Mesendoderm (in vitro differentiated cells): ENCODE measurements at regions not wholly inside any gene's neighbourhood (a gene's known extent, or its start where the extent isn't known, plus 50 kb on each side); places are given as distances from the start of the nearest gene placed in this dataset.

Experiments used
- DNase-seq: peaks from one replicate; pipeline ENCODE4 v3.0.0; 2013
- H2AK5ac ChIP-seq: 2 replicates; pipeline ENCODE4 v1.6.1; 2013; ENCODE audit warnings: low read length, inconsistent platforms
- H2BK120ac ChIP-seq: 2 replicates; pipeline ENCODE4 v1.6.1; 2013; ENCODE audit warnings: low read depth, mild to moderate bottlenecking, low read length, moderate library complexity, mixed read lengths
- H2BK15ac ChIP-seq: replicated peaks from 2 replicates; pipeline ENCODE4 v1.6.1; 2013; ENCODE audit warnings: low read depth, mild to moderate bottlenecking, moderate library complexity
- H2BK5ac ChIP-seq: 2 replicates; pipeline ENCODE4 v1.6.1; 2013; ENCODE audit warnings: low read length, inconsistent platforms
- H3K18ac ChIP-seq: 2 replicates; pipeline ENCODE4 v1.6.1; 2013; ENCODE audit warnings: mild to moderate bottlenecking, low read length, mixed read lengths
- H3K23ac ChIP-seq: one replicate; pipeline ENCODE4 v1.6.1; 2013; ENCODE audit warnings: low read length
- H3K27ac ChIP-seq: 2 replicates; pipeline ENCODE4 v1.5.1; 2013; ENCODE audit warnings: low read depth, mild to moderate bottlenecking, inconsistent platforms, low read length, moderate library complexity
- H3K27me3 ChIP-seq: 2 replicates; pipeline ENCODE4 v1.6.1; 2013; ENCODE audit warnings: low read length, control low read depth, mild to moderate bottlenecking, inconsistent platforms; ENCODE audit not compliant: insufficient read depth, poor library complexity
- H3K36me3 ChIP-seq: 2 replicates; pipeline ENCODE4 v1.6.1; 2013; ENCODE audit warnings: low read length, inconsistent platforms; ENCODE audit not compliant: control insufficient read depth, insufficient read depth
- H3K4ac ChIP-seq: one replicate; pipeline ENCODE4 v1.6.1; 2013; ENCODE audit warnings: low read depth, mild to moderate bottlenecking, low read length, moderate library complexity
- H3K4me1 ChIP-seq: 2 replicates; pipeline ENCODE4 v1.6.1; 2013; ENCODE audit warnings: low read depth, low read length, inconsistent platforms; ENCODE audit not compliant: control insufficient read depth
- H3K4me2 ChIP-seq: 2 replicates; pipeline ENCODE4 v1.6.1; 2013; ENCODE audit warnings: low read length
- H3K4me3 ChIP-seq: 2 replicates; pipeline ENCODE4 v1.5.1; 2013; ENCODE audit warnings: mild to moderate bottlenecking, low read length
- H3K56ac ChIP-seq: one replicate; pipeline ENCODE4 v1.6.1; 2013; ENCODE audit warnings: low read length
- H3K79me1 ChIP-seq: 2 replicates; pipeline ENCODE4 v1.6.1; 2013; ENCODE audit warnings: low read length, inconsistent platforms
- H3K79me2 ChIP-seq: 2 replicates; pipeline ENCODE4 v1.6.1; 2013; ENCODE audit warnings: mild to moderate bottlenecking, low read length; ENCODE audit not compliant: control insufficient read depth, insufficient read depth
- H3K9ac ChIP-seq: 2 replicates; pipeline ENCODE4 v1.6.1; 2013; ENCODE audit warnings: low read length, inconsistent platforms
- H4K5ac ChIP-seq: one replicate; pipeline ENCODE4 v1.6.1; 2013; ENCODE audit warnings: low read length
- H4K8ac ChIP-seq: one replicate; pipeline ENCODE4 v1.6.1; 2013; ENCODE audit warnings: low read depth, mild to moderate bottlenecking, control low read depth, low read length, moderate library complexity
- WGBS: extraction: QIAGEN DNeasy Blood & Tissue Kit; methylation state at CpG from one replicate; pipeline ENCODE4 v1.1.7; 2013; ENCODE audit warnings: low lambda C conversion rate, missing lambda C conversion rate; ENCODE audit not compliant: insufficient coverage; ENCODE audit errors: extremely low coverage; 5-methylcytosine and 5-hydroxymethylcytosine counted together

DNA sequence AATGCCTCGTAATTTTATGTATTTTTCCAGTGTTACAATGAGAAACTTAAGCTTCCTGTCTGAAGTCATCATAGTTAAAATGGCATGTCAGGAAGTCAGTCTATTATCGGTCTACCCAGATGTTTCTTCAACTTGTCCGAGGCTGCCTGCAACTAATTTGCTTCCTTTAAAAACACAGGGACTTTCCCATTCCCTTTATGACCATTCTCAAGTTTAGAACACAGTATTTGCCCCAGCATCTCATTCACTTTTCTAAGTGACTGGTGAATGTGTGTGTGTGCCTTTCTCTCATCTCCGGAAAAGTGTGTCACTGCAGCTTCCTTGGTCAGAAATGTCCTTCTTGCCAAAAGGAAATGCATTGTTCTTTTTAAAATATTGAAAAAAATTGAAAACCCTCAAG is 466.6 kb downstream of the RAP2B start:
- Histone ChIP-seq H3K79me1 (no peaks in the 10 kb centered on the region), H2AK5ac (no peak overlapping the region), H3K18ac (no peak overlapping the region), H3K27ac (no peak overlapping the region), H4K5ac (no peak overlapping the region), H3K56ac (no peak overlapping the region), H3K79me2 (no peaks in the 10 kb centered on the region), H3K4me2 (no peak overlapping the region), H3K23ac (no peak overlapping the region), H4K8ac (no peak overlapping the region), H2BK15ac (no peak overlapping the region), H3K36me3 (no peaks in the 10 kb centered on the region), H3K27me3 (no peaks in the 10 kb centered on the region), H3K4me3 (no peak overlapping the region), H2BK120ac (no peak overlapping the region), H2BK5ac (no peak overlapping the region), H3K4me1 (no peaks in the 10 kb centered on the region), H3K4ac (no peak overlapping the region), H3K9ac (no peak overlapping the region)
- DNase-seq, result no peak
- no CpG with 5 or more reads among the region's 4 CpGs for WGBS

DNA sequence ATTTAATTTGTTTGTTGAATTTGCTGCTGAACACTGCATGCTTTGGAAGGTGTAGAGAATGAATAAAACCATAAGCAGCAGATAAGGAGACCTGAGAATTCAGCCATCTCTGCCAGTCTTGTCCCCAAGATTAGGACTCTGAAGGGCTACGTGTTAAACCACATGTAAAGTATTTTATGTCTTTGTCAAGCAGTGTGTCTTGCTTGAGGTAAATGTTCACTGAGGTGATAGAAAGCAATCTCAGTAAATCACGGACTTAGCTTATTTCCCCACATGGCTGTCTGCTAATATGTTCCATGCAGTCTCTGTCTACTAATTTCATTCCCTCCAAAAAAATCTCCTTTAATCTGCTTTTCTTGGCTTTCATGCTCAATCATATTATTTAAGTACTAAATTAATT is 467.1 kb downstream of the RAP2B start:
- no peak overlapping the region for H4K8ac ChIP-seq
- no peak overlapping the region for H4K5ac ChIP-seq

DNA sequence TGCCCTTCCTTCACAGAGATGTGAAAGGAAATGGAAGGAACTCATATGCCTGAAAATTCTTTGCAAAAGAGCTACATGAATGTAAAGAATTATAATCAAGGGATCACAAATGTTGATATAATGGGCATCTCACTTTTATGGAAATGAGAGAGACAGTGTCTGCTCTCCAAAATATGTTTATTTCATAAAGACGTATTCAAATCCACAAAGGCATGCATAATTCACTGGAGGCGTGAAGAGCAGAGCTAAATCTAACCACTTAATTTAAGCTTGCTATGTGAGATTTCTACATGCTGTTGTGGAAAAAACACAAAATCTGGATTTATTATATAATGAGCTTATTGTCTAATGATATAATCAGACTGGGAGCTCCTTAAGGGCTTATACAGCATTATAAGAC is 469.1 kb downstream of the RAP2B start:
- Histone ChIP-seq H3K36me3 (no peaks in the 10 kb centered on the region), H4K8ac (no peak overlapping the region), H3K4me3 (no peak overlapping the region), H3K56ac (no peak overlapping the region), H3K4me2 (no peak overlapping the region), H3K79me1 (no peaks in the 10 kb centered on the region), H2BK15ac (no peak overlapping the region), H4K5ac (no peak overlapping the region), H3K18ac (no peak overlapping the region), H3K4ac (no peak overlapping the region), H3K79me2 (no peaks in the 10 kb centered on the region), H2AK5ac (no peak overlapping the region), H3K27me3 (no peaks in the 10 kb centered on the region), H3K9ac (no peak overlapping the region), H3K4me1 (peaks cover 6% of the 10 kb centered on the region), H2BK120ac (no peak overlapping the region), H2BK5ac (no peak overlapping the region), H3K23ac (no peak overlapping the region), H3K27ac (no peak overlapping the region)
- DNase-seq, result no peak
- WGBS, result no CpG with 5 or more reads among the region's 2 CpGs

More for the DNA sequence above, 467.1 kb downstream of the RAP2B start:
- Histone ChIP-seq H3K56ac (no peak overlapping the region), H2AK5ac (no peak overlapping the region), H3K4me1 (peaks cover 2% of the 10 kb centered on the region), H3K79me2 (no peaks in the 10 kb centered on the region), H3K27ac (no peak overlapping the region), H3K27me3 (no peaks in the 10 kb centered on the region), H2BK15ac (no peak overlapping the region), H3K4me2 (no peak overlapping the region), H3K4ac (no peak overlapping the region), H3K9ac (no peak overlapping the region), H2BK120ac (no peak overlapping the region), H3K36me3 (no peaks in the 10 kb centered on the region), H3K79me1 (no peaks in the 10 kb centered on the region), H3K18ac (peak overlapping the region; percentile 39), H2BK5ac (no peak overlapping the region), H3K4me3 (no peak overlapping the region), H3K23ac (no peak overlapping the region)
- no CpG with 5 or more reads among the region's 2 CpGs for WGBS
- no peak for DNase-seq

DNA sequence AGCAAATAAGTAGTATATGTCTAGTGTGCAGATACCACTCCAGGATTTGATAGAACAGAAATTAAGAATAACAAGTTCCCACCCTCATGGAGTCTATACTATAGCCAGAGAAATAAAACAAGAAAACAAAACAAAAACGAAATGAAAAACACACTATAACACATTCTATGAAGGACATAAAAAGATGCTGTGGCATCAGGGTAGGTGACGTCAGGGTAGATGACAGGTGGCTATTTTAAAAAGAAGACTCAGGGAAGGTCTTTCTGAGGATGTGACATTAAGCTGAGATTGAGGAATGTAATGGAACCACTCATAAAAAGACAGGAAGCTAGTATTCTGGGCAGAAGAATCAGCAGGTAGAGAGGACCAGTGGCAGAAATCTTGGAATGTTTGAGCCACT is 469.6 kb downstream of the RAP2B start:
- no peak for DNase-seq
- no peak overlapping the region for H3K23ac ChIP-seq

DNA sequence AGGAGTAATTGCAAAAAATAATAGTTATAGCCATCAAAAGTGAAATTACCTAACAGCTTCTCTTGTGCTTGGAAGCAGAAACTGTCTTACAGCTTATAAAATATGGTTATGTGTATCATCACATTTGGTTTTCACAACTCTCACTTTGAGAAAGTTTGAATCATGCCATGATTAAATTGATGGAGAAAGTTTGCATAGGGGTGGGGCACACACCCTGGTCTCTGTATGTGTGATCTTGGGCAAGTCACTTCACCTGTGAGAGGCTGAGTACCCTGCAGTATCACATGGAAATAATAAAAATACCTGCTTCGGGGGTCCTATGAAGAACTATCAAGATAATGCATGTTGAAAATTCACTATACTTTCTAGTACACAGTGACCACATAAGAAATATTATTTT is 471.4 kb downstream of the RAP2B start:
- no CpG with 5 or more reads among the region's 1 CpG for WGBS

More for the DNA sequence above, 469.6 kb downstream of the RAP2B start:
- Histone ChIP-seq H4K5ac (no peak overlapping the region), H3K79me1 (no peaks in the 10 kb centered on the region), H3K18ac (no peak overlapping the region), H3K4me1 (peaks cover 6% of the 10 kb centered on the region), H2BK120ac (no peak overlapping the region), H3K4me3 (no peak overlapping the region), H3K4me2 (no peak overlapping the region), H2BK15ac (no peak overlapping the region), H4K8ac (no peak overlapping the region), H3K79me2 (no peaks in the 10 kb centered on the region), H2AK5ac (no peak overlapping the region), H3K56ac (no peak overlapping the region), H3K4ac (no peak overlapping the region), H3K27me3 (no peaks in the 10 kb centered on the region), H3K36me3 (no peaks in the 10 kb centered on the region), H2BK5ac (no peak overlapping the region), H3K27ac (no peak overlapping the region), H3K9ac (no peak overlapping the region)
- WGBS, result no CpG with 5 or more reads among the region's 2 CpGs

DNA sequence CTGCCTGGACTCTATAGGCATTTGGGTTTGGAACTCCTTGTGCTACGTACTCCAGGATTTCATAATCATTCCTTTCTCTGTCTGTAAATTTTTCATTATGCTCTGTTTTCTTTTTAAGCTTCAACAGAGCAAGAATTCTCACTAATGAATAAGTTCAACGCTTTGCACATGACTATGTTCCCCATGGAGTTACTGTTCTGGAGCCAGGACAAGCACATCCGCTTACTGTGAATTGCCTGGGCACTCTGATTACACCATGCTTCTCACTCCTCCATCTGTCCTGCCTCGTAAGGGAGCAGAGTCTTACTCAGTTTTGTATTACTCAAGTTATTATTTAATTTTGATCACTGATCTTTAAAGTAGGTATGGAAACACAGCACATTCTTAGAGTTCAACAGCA is 472.7 kb downstream of the RAP2B start:
- Histone ChIP-seq H3K79me2 (no peaks in the 10 kb centered on the region), H2BK5ac (peak overlapping the region; percentile 78), H3K79me1 (no peaks in the 10 kb centered on the region), H3K9ac (no peak overlapping the region), H3K4ac (no peak overlapping the region), H2BK15ac (no peak overlapping the region), H3K18ac (peak overlapping the region; percentile 63), H3K4me2 (no peak overlapping the region), H3K27me3 (no peaks in the 10 kb centered on the region), H2AK5ac (no peak overlapping the region), H2BK120ac (no peak overlapping the region), H4K8ac (no peak overlapping the region), H3K23ac (no peak overlapping the region), H4K5ac (no peak overlapping the region), H3K4me1 (peaks cover 6% of the 10 kb centered on the region), H3K56ac (peak overlapping the region; percentile 75), H3K36me3 (no peaks in the 10 kb centered on the region), H3K4me3 (no peak overlapping the region), H3K27ac (peak overlapping the region; percentile 22)
- WGBS, result no CpG with 5 or more reads among the region's 4 CpGs
- no peak for DNase-seq

More for the DNA sequence above, 471.4 kb downstream of the RAP2B start:
- Histone ChIP-seq H3K27me3 (no peaks in the 10 kb centered on the region), H3K36me3 (no peaks in the 10 kb centered on the region), H2AK5ac (no peak overlapping the region), H3K4me3 (no peak overlapping the region), H3K79me1 (no peaks in the 10 kb centered on the region), H2BK120ac (no peak overlapping the region), H3K56ac (no peak overlapping the region), H3K9ac (no peak overlapping the region), H3K79me2 (no peaks in the 10 kb centered on the region), H3K18ac (no peak overlapping the region), H2BK15ac (no peak overlapping the region), H3K4me2 (no peak overlapping the region), H4K5ac (no peak overlapping the region), H4K8ac (no peak overlapping the region), H3K4me1 (peaks cover 6% of the 10 kb centered on the region), H3K23ac (no peak overlapping the region), H3K4ac (no peak overlapping the region), H3K27ac (no peak overlapping the region), H2BK5ac (no peak overlapping the region)
- DNase-seq, result no peak
